Activated T-cell treated with anti-CD3 and anti-CD28 coated beads for 1 hour (primary cell): ENCODE measurements at regions not wholly inside any gene's neighbourhood (a gene's known extent, or its start where the extent isn't known, plus 50 kb on each side); places are given as distances from the start of the nearest gene placed in this dataset.

Experiments
- DNase-seq: peaks from one replicate; pipeline ENCODE4 v3.0.0-alpha.2; 2020; ENCODE audit warnings: low read depth

GRCh38 chr1:244196571-244197285 is 145.6 kb downstream of the ZBTB18 start:
- no peak for DNase-seq

GRCh38 chr1:244197851-244198375 is 146.8 kb downstream of the ZBTB18 start:
- no peak for DNase-seq

- DNase-seq: no peak
Measured at GRCh38 chr1:244199902-244200301, 148.8 kb downstream of the ZBTB18 start.

GRCh38 chr1:244200596-244200995 is 149.5 kb downstream of the ZBTB18 start:
- no peak for DNase-seq

GRCh38 chr1:244201750-244202149 is 150.7 kb downstream of the ZBTB18 start:
- DNase-seq: no peak

- DNase-seq: no peak
Measured at GRCh38 chr1:244204004-244204403, 152.9 kb downstream of the ZBTB18 start.

- no peak for DNase-seq
Measured at GRCh38 chr1:244205171-244205570, 154.1 kb downstream of the ZBTB18 start.

- no peak for DNase-seq
Measured at GRCh38 chr1:244205906-244206305, 154.8 kb downstream of the ZBTB18 start.

GRCh38 chr1:244207042-244207934 is 156.2 kb downstream of the ZBTB18 start:
- no peak for DNase-seq

- DNase-seq: no peak
Measured at GRCh38 chr1:244207935-244208244, 156.8 kb downstream of the ZBTB18 start.

GRCh38 chr1:244209955-244210354 is 158.9 kb downstream of the ZBTB18 start:
- DNase-seq: no peak

- no peak for DNase-seq
Measured at GRCh38 chr1:244210884-244211558, 159.9 kb downstream of the ZBTB18 start.

GRCh38 chr1:244211559-244211944 is 160.5 kb downstream of the ZBTB18 start:
- no peak for DNase-seq

GRCh38 chr1:244212219-244212618 is 161.1 kb downstream of the ZBTB18 start:
- DNase-seq: no peak

- DNase-seq: no peak
Measured at GRCh38 chr1:244212797-244213475, 161.9 kb downstream of the ZBTB18 start.

GRCh38 chr1:244214009-244214967 is 163.2 kb downstream of the ZBTB18 start:
- no peak for DNase-seq

GRCh38 chr1:244216836-244217235 is 165.8 kb downstream of the ZBTB18 start:
- no peak for DNase-seq

GRCh38 chr1:244217711-244218110 is 166.6 kb downstream of the ZBTB18 start:
- no peak for DNase-seq

- no peak for DNase-seq
Measured at GRCh38 chr1:244218220-244218619, 167.1 kb downstream of the ZBTB18 start.

GRCh38 chr1:244219149-244219548 is 168.1 kb downstream of the ZBTB18 start:
- no peak for DNase-seq

GRCh38 chr1:244219802-244220201 is 168.7 kb downstream of the ZBTB18 start:
- DNase-seq: no peak
